OCI-LY3 (cell line): ENCODE measurements at regions not wholly inside any gene's neighbourhood (a gene's known extent, or its start where the extent isn't known, plus 50 kb on each side); places are given as distances from the start of the nearest gene placed in this dataset.

ENCODE experiments used
- H2AFZ ChIP-seq: fragments of 200-600, 300-600 bp; shearing (Covaris generic); 2 replicates; pipeline ENCODE4 v1.6.0; 2014; ENCODE audit warnings: antibody characterized with exemption, low read depth, low read length
- H3K27ac ChIP-seq: fragments of 200-600, 300-600 bp; sonication (generic); 2 replicates; pipeline ENCODE4 v1.5.1; 2014; ENCODE audit warnings: mild to moderate bottlenecking, low read length, moderate library complexity, mixed read lengths
- H3K27me3 ChIP-seq: fragments of 200-600, 300-600 bp; sonication (generic); 2 replicates; pipeline ENCODE4 v1.6.1; 2014; ENCODE audit warnings: low read depth, low read length, mixed read lengths
- H3K36me3 ChIP-seq: fragments of 200-600, 300-600 bp; sonication (generic); replicated peaks from 2 replicates; pipeline ENCODE3; 2014; ENCODE audit warnings: low read depth, low read length, mixed read lengths
- H3K4me1 ChIP-seq: fragments of 300-600, 200-600 bp; sonication (generic); 2 replicates; pipeline ENCODE4 v1.6.1; 2014; ENCODE audit warnings: low read length, mixed read lengths
- H3K4me2 ChIP-seq: fragments of 200-600, 300-600 bp; sonication (generic); 2 replicates; pipeline ENCODE4 v1.6.1; 2014; ENCODE audit warnings: low read length, mixed read lengths
- H3K4me3 ChIP-seq: fragments of 300-600, 200-600 bp; sonication (generic); 2 replicates; pipeline ENCODE4 v1.5.1; 2014; ENCODE audit warnings: antibody characterized with exemption, mild to moderate bottlenecking, low read length, moderate library complexity
- H3K79me2 ChIP-seq: fragments of 300-600, 200-600 bp; shearing (Covaris generic); 2 replicates; pipeline ENCODE4 v1.6.1; 2014; ENCODE audit warnings: mild to moderate bottlenecking, low read length, mixed read lengths
- H3K9ac ChIP-seq: fragments of 300-600, 200-600 bp; shearing (Covaris generic); 2 replicates; pipeline ENCODE4 v1.6.0; 2014; ENCODE audit warnings: mild to moderate bottlenecking, low read length, moderate library complexity
- H3K9me3 ChIP-seq: fragments of 200-600, 300-600 bp; shearing (Covaris generic); 2 replicates; pipeline ENCODE4 v1.6.1; 2014; ENCODE audit warnings: low read length, mixed read lengths; ENCODE audit not compliant: insufficient read depth
- H4K20me1 ChIP-seq: fragments of 200-600, 300-600 bp; sonication (generic); 2 replicates; pipeline ENCODE4 v1.6.1; 2016; ENCODE audit warnings: low read length, mixed read lengths; ENCODE audit not compliant: insufficient read depth
- CTCF ChIP-seq: fragments of 200-600, 300-600 bp; sonication (generic); IDR thresholded peaks from 2 replicates; pipeline ENCODE4 v1.5.1; 2014; ENCODE audit warnings: antibody characterized with exemption, low read length, low read depth
- EZH2phosphoT487 ChIP-seq: fragments of 200-600 bp; shearing (Covaris generic); IDR thresholded peaks from 2 replicates; pipeline ENCODE4 v1.6.1; 2018; ENCODE audit warnings: antibody characterized with exemption, mixed run types, low read depth

DNA sequence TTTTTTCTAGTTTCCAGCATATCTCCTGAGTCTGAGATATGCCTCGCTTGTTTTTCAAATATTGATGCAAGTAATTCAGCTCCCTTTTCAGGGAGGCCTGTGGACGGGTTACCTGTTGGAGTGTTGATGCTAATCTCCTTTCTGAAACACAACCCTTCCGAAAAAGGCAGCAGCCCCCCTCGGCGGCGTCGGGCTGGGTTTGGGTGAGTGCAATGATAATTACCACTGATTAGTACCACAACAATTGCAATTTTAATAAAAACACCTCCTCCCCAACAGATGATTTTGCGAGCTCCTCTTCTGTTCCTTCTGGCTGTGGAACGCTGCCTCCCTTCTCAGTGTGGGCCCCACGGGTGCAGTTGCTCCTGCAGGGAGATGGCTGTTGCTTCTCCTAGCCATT lies 66.3 kb downstream of the PTGR3 start:
- TF ChIP-seq CTCF (no peak), EZH2phosphoT487 (no peak)
- Histone ChIP-seq H3K9me3 (peaks cover 9% of the 10 kb centered on the region), H3K36me3 (no peaks in the 10 kb centered on the region), H3K27ac (no peak overlapping the region), H3K9ac (no peak overlapping the region), H4K20me1 (no peaks in the 10 kb centered on the region), H3K4me3 (no peak overlapping the region), H2AFZ (no peak overlapping the region), H3K27me3 (peaks cover 20% of the 10 kb centered on the region), H3K4me1 (no peaks in the 10 kb centered on the region), H3K4me2 (no peak overlapping the region), H3K79me2 (no peaks in the 10 kb centered on the region)

DNA sequence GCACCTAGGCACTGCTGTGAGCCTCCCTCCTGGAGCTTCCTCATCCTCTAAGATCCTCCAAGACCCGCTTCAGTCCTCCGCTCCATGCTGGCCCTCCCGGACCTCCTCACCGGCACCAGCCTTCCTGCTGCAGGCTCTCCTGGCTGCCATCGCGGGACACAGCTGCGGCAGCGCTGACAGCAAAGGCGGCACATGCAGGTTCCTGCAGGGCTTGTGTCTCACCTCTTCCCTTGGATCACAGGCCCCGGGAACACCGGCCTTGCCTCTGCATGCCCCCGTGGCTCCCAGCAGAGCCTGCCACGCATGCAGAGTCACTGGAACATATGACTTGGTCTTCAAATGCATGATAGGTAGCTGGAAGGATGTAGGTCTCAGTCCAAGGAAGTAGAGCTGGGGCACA lies 67.2 kb downstream of the PTGR3 start:
- Histone ChIP-seq H3K27me3 (peaks cover 19% of the 10 kb centered on the region), H4K20me1 (no peaks in the 10 kb centered on the region), H3K4me1 (no peaks in the 10 kb centered on the region), H3K36me3 (no peaks in the 10 kb centered on the region), H3K79me2 (no peaks in the 10 kb centered on the region), H2AFZ (no peak overlapping the region), H3K9ac (no peak overlapping the region), H3K27ac (no peak overlapping the region), H3K9me3 (peaks cover 6% of the 10 kb centered on the region), H3K4me2 (no peak overlapping the region), H3K4me3 (no peak overlapping the region)
- TF ChIP-seq CTCF (no peak), EZH2phosphoT487 (no peak)

GRCh38 chr18:75141166-75141565 lies 67.8 kb downstream of the PTGR3 start:
- Histone ChIP-seq H3K27ac (no peak overlapping the region), H3K9me3 (peaks cover 6% of the 10 kb centered on the region), H4K20me1 (no peaks in the 10 kb centered on the region), H3K27me3 (peaks cover 19% of the 10 kb centered on the region), H2AFZ (no peak overlapping the region), H3K79me2 (no peaks in the 10 kb centered on the region), H3K4me3 (no peak overlapping the region), H3K4me2 (no peak overlapping the region), H3K36me3 (no peaks in the 10 kb centered on the region), H3K4me1 (no peaks in the 10 kb centered on the region), H3K9ac (no peak overlapping the region)
- TF ChIP-seq EZH2phosphoT487 (no peak), CTCF (no peak)

DNA sequence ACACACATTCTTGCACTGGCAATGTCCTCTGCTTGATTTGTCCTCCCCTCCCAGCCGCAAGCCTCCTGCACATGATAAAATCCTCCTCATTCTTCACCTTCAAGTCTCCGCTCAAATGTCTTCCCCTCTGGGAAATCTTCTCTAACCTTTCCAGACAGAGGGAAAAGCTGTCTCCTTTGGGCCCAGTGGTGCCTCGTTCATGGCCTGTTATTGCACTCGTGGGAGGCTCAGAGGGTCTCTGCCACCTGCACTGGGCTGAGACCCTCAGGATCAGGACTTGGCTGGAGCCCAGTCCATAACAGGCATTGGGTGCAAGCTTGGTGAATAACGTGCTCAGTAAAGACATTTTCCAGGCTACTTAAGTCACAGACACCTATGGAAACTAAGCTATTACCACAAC lies 68.6 kb downstream of the PTGR3 start:
- H3K9me3 ChIP-seq = peaks cover 6% of the 10 kb centered on the region

More for the DNA sequence above, 68.6 kb downstream of the PTGR3 start:
- no peaks in the 10 kb centered on the region for H3K4me1 ChIP-seq
- H2AFZ ChIP-seq = no peak overlapping the region
- no peaks in the 10 kb centered on the region for H3K36me3 ChIP-seq
- peaks cover 19% of the 10 kb centered on the region for H3K27me3 ChIP-seq
- no peak overlapping the region for H3K4me3 ChIP-seq
- TF ChIP-seq EZH2phosphoT487 = no peak
- no peak for TF ChIP-seq CTCF
- H3K79me2 ChIP-seq = no peaks in the 10 kb centered on the region
- H3K27ac ChIP-seq = no peak overlapping the region
- H3K9ac ChIP-seq = no peak overlapping the region
- H4K20me1 ChIP-seq = no peaks in the 10 kb centered on the region
- no peak overlapping the region for H3K4me2 ChIP-seq
